ENCODE measurements at regions not wholly inside any gene's neighbourhood (a gene's known extent, or its start where the extent isn't known, plus 50 kb on each side); places are given as distances from the start of the nearest gene placed in this dataset.

GRCh38 chr18:71902482-71902881 lies 641.7 kb downstream of the CBLN2 start:
- TF ChIP-seq ZNF532 (CRISPR knock-in tag; IDR thresholded peaks at IDR 0.05; ENCODE audit: borderline replicate concordance) (no peak), ATF1 (CRISPR knock-in tag; IDR thresholded peaks at IDR 0.05) (no peak), ZNF232 (CRISPR knock-in tag; IDR thresholded peaks at IDR 0.05) (no peak), RORB (CRISPR knock-in tag; IDR thresholded peaks at IDR 0.05) (no peak), ARID4B (CRISPR knock-in tag; IDR thresholded peaks at IDR 0.05; ENCODE audit: borderline replicate concordance) (no peak), ZNF281 (CRISPR knock-in tag; IDR thresholded peaks at IDR 0.05) (no peak), SOX15 (CRISPR knock-in tag; IDR thresholded peaks at IDR 0.05) (no peak), ZMAT4 (CRISPR knock-in tag; IDR thresholded peaks at IDR 0.05) (no peak), MYBL2 (CRISPR knock-in tag; IDR thresholded peaks at IDR 0.05) (no peak), GABPB1 (CRISPR knock-in tag; IDR thresholded peaks at IDR 0.05) (no peak), E2F4 (CRISPR knock-in tag; IDR thresholded peaks at IDR 0.05; ENCODE audit: borderline replicate concordance, low read depth) (no peak), NFATC4 (CRISPR knock-in tag; IDR thresholded peaks at IDR 0.05) (no peak), FOXJ3 (CRISPR knock-in tag; IDR thresholded peaks at IDR 0.05; ENCODE audit: borderline replicate concordance) (no peak), USF2 (CRISPR knock-in tag; IDR thresholded peaks at IDR 0.05) (no peak), NR1H2 (CRISPR knock-in tag; IDR thresholded peaks at IDR 0.05) (no peak)
- ChIA-PET POLR2A (no interaction called here), CTCF (no interaction called here)
- DNase-seq (ENCODE audit: low spot score) (no peak), ATAC-seq (no peak)
- H3K4me3 Mint-ChIP-seq: no peak overlapping the region
- no peak overlapping the region for H3K27ac Mint-ChIP-seq
- H3K27me3 Mint-ChIP-seq (ENCODE audit: low read depth): peaks cover 3% of the 10 kb centered on the region; the same call in 1 of the 2 replicates
- H3K36me3 Mint-ChIP-seq: peaks cover 19% of the 10 kb centered on the region
- peaks cover 44% of the 10 kb centered on the region for H3K9me3 Mint-ChIP-seq
- no peaks in the 10 kb centered on the region for H3K4me1 Mint-ChIP-seq
